GM20000 (cell line): ENCODE measurements at regions not wholly inside any gene's neighbourhood (a gene's known extent, or its start where the extent isn't known, plus 50 kb on each side); places are given as distances from the start of the nearest gene placed in this dataset.
"Not testable (repeated sequence)": the region's sequence is repeated elsewhere in the genome, so short reads cannot be mapped to it uniquely, and the experiment has no call there.

ENCODE experiments used
- DNase-seq: peaks from one replicate; pipeline ENCODE4 v3.0.0; 2012; ENCODE audit warnings: low spot score
- CTCF ChIP-seq: IDR thresholded peaks from 2 replicates; pipeline ENCODE4 v1.5.1; 2012; ENCODE audit warnings: mild to moderate bottlenecking, control low read depth; ENCODE audit errors: extremely low read depth, missing control alignments

- DNase-seq = not testable (repeated sequence)
- peak; percentile 29 for TF ChIP-seq CTCF
These were observed 1164.3 kb downstream of the RPIA start for GRCh38 chr2:89855752-89856151.

GRCh38 chr2:89856305-89856704 lies 1164.8 kb downstream of the RPIA start:
- DNase-seq = not testable (repeated sequence)

GRCh38 chr2:89862164-89862563 lies 1170.7 kb downstream of the RPIA start:
- not testable (repeated sequence) for DNase-seq

- DNase-seq = not testable (repeated sequence)
These were observed 1171.7 kb downstream of the RPIA start for GRCh38 chr2:89863209-89863608.

GRCh38 chr2:89874810-89875595 lies 1183.5 kb downstream of the RPIA start:
- DNase-seq = not testable (repeated sequence)

GRCh38 chr2:89876445-89876844 lies 1185.0 kb downstream of the RPIA start:
- DNase-seq = not testable (repeated sequence)

GRCh38 chr2:89876878-89877277 lies 1185.4 kb downstream of the RPIA start:
- DNase-seq = not testable (repeated sequence)

GRCh38 chr2:89882880-89883279 lies 1191.4 kb downstream of the RPIA start:
- not testable (repeated sequence) for DNase-seq

GRCh38 chr2:89883624-89884023 lies 1192.2 kb downstream of the RPIA start:
- not testable (repeated sequence) for DNase-seq

GRCh38 chr2:89885071-89885470 lies 1193.6 kb downstream of the RPIA start:
- not testable (repeated sequence) for DNase-seq

GRCh38 chr2:89888693-89889092 lies 1197.2 kb downstream of the RPIA start:
- DNase-seq = not testable (repeated sequence)

GRCh38 chr2:89890185-89890773 lies 1198.8 kb downstream of the RPIA start:
- DNase-seq = not testable (repeated sequence)

GRCh38 chr2:89894988-89895387 lies 1203.5 kb downstream of the RPIA start:
- DNase-seq = not testable (repeated sequence)

GRCh38 chr2:89895629-89896028 lies 1204.2 kb downstream of the RPIA start:
- DNase-seq = not testable (repeated sequence)

- not testable (repeated sequence) for DNase-seq
These were observed 1235.5 kb downstream of the RPIA start for GRCh38 chr2:89927018-89927417.

- DNase-seq = not testable (repeated sequence)
These were observed 1244.0 kb downstream of the RPIA start for GRCh38 chr2:89935436-89935835.

- DNase-seq = not testable (repeated sequence)
These were observed 1244.5 kb downstream of the RPIA start for GRCh38 chr2:89936011-89936410.

GRCh38 chr2:89936559-89936958 lies 1245.1 kb downstream of the RPIA start:
- not testable (repeated sequence) for DNase-seq

- DNase-seq = not testable (repeated sequence)
These were observed 1247.3 kb downstream of the RPIA start for GRCh38 chr2:89938756-89939155.

GRCh38 chr2:89944267-89944666 lies 1252.8 kb downstream of the RPIA start:
- DNase-seq = not testable (repeated sequence)

- DNase-seq = not testable (repeated sequence)
These were observed 1253.6 kb downstream of the RPIA start for GRCh38 chr2:89945004-89945616.
